ENCODE measurements at regions not wholly inside any gene's neighbourhood (a gene's known extent, or its start where the extent isn't known, plus 50 kb on each side); places are given as distances from the start of the nearest gene placed in this dataset.
"Not testable (repeated sequence)": the region's sequence is repeated elsewhere in the genome, so short reads cannot be mapped to it uniquely, and the experiment has no call there.

DNA sequence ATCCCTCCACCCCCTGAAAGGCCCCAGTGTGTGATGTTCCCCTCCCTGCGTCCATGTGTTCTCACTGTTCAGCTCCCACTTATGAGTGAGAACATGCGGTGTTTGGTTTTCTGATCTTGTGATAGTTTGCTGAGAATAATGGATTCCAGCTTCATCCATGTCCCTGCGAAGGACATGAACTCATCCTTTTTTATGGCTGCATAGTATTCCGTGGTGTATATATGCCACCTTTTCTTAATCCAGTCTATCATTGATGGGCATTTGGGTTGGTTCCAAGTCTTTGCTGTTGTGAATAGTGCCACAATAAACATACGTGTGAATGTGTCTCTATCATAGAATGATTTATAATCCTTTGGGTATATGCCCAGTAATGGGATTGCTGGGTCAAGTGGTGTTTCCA lies 55.8 kb upstream of the IRX2 start:
- H3K36me3 ChIP-seq, result not testable (repeated sequence)

DNA sequence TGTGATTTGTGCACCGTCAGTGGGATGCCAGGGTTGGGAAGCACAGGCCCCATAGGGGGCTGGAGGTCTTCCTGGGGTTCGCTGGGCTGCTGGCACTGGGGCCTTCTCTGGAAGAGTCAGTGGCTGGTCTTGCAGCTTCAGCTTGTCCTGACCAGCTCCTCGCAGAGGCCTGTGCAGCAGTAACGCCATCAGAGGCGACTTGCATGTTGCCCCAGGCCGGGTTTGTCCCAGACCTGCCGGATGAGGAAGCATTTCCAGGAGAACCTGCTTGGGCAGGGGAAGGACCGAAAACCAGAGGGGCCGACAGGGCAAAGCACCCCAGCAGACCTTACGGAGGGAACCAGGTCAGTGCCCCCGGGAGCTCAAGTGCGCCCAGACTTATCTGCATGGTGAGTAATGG lies 54.7 kb upstream of the IRX2 start:
- DNase-seq, result no peak
- Histone ChIP-seq H3K9me3 (no peaks in the 10 kb centered on the region), H3K4me3 (no peak overlapping the region), H3K36me3 (no peaks in the 10 kb centered on the region), H3K27me3 (peaks cover 8% of the 10 kb centered on the region; the same call in 1 of the 2 replicates)

More for the DNA sequence above, 55.8 kb upstream of the IRX2 start:
- DNase-seq, H3K9me3 ChIP-seq, H3K4me3 ChIP-seq: not testable (repeated sequence)
- peaks cover 12% of the 10 kb centered on the region for H3K27me3 ChIP-seq

DNA sequence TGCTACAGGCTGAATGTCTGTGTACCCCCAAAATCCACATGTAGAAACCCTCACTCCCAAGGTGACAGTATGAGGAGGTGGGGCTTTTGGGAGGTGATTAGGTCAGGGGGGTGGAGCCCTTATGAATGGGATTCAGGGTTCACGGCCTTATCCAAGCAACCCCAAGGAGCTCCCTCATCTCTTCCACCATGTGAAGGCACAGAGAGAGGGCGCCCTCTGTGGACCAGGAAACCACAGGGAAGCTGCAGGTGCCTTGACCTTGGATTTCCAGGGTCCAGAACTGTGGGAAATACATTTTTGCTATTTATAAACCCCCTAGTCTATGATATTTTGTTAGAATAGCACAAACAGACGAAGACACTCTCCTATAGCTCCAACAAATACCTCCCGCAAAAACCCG lies 53.6 kb upstream of the IRX2 start:
- Histone ChIP-seq H3K9me3 (no peaks in the 10 kb centered on the region), H3K27me3 (peaks cover 8% of the 10 kb centered on the region; the same call in 1 of the 2 replicates), H3K36me3 (no peaks in the 10 kb centered on the region), H3K4me3 (no peak overlapping the region)
- DNase-seq, result no peak

- Histone ChIP-seq H3K27me3 (peaks cover 6% of the 10 kb centered on the region; the same call in 1 of the 2 replicates), H3K36me3 (no peaks in the 10 kb centered on the region), H3K4me3 (no peak overlapping the region), H3K9me3 (no peaks in the 10 kb centered on the region)
- DNase-seq, result no peak
Observed at GRCh38 chr5:2803751-2804150, 52.3 kb upstream of the IRX2 start.

DNA sequence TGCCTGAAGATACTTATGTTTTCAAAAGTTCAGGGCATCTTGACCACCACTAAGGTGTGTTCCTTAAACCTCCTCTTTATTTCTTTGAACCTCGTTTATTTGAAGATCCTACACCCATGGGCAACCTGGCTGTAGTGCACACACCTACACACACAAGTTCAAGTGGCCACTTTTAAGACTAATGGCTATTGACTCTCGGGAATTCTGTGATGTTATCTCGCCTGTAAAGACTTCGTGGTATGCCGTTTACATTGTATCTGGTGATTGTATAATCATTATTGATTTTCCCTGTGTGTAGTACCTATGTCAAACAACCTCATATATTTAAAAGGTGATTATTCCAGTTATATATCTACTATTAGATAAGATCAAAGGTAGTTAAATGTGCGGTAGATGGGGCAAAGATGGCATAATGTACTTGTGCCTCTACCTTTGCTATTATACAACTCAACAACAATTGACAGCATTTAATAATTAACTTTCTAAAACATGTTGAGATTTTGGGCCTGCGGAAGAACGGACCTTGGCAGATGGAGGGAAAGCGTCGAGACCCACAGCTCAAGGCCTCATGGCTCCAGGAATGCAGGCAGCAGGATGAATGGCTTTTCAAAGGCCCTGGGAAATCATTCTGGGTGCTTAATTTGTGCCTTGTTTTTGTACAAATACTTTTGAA lies 51.4 kb upstream of the IRX2 start:
- Histone ChIP-seq H3K9me3 (no peaks in the 10 kb centered on the region), H3K36me3 (no peaks in the 10 kb centered on the region), H3K4me3 (no peak overlapping the region), H3K27me3 (no peaks in the 10 kb centered on the region)
- DNase-seq, result no peak

GRCh38 chr5:2801577-2802525 lies 50.4 kb upstream of the IRX2 start:
- DNase-seq, result no peak

More at GRCh38 chr5:2801577-2802525, 50.4 kb upstream of the IRX2 start:
- no peaks in the 10 kb centered on the region for H3K27me3 ChIP-seq
- no peaks in the 10 kb centered on the region for H3K36me3 ChIP-seq
- no peaks in the 10 kb centered on the region for H3K9me3 ChIP-seq
- H3K4me3 ChIP-seq, result no peak overlapping the region

All from MG63 (cell line).